RWPE1 (cell line): ENCODE measurements at regions not wholly inside any gene's neighbourhood (a gene's known extent, or its start where the extent isn't known, plus 50 kb on each side); places are given as distances from the start of the nearest gene placed in this dataset.

ENCODE experiments used
- CTCF ChIA-PET: fragments of 350-600 bp; sonication (Branson Sonifier 250); formaldehyde crosslinking; extraction: SDS; loops from one replicate; lab custom pipeline; 2021; lab: Yijun Ruan, JAX
- POLR2A ChIA-PET: fragments of 400-600 bp; formaldehyde crosslinking; extraction: SDS; loops from one replicate; lab custom pipeline; 2020; ENCODE audit warnings: antibody characterized with exemption; ENCODE audit not compliant: low non-redundant PET; lab: Yijun Ruan, JAX
- DNase-seq: peaks from one replicate; pipeline ENCODE4 v3.0.0; 2012; ENCODE audit warnings: low spot score
- H3K27ac ChIP-seq: fragments of 450-650 bp; 2 replicates; pipeline ENCODE4 v1.5.1; 2017
- CTCF ChIP-seq: fragments of 450-650 bp; conservative IDR thresholded peaks from 2 replicates; pipeline ENCODE4 v1.5.1; 2017; ENCODE audit warnings: low read depth, mild to moderate bottlenecking

- ChIA-PET CTCF (no interaction called here), POLR2A (no interaction called here)
- DNase-seq = no peak
- H3K27ac ChIP-seq = no peak overlapping the region
- no peak for TF ChIP-seq CTCF
Measured at GRCh38 chr16:52597073-52597771, 50.3 kb upstream of the TOX3 start.
